GM12892 (cell line): ENCODE measurements at regions not wholly inside any gene's neighbourhood (a gene's known extent, or its start where the extent isn't known, plus 50 kb on each side); places are given as distances from the start of the nearest gene placed in this dataset.

Experiments
- POLR2A ChIP-seq: IDR thresholded peaks from 2 replicates; pipeline ENCODE4 v1.6.1; 2011; ENCODE audit warnings: low read depth, low read length, control low read depth
- POLR2AphosphoS5 ChIP-seq: IDR thresholded peaks from 2 replicates; pipeline ENCODE4 v1.6.1; 2011; ENCODE audit warnings: low read depth, low read length, control low read depth
- TAF1 ChIP-seq: IDR thresholded peaks from 2 replicates; pipeline ENCODE4 v1.6.1; 2011; ENCODE audit warnings: low read depth, mild to moderate bottlenecking, control low read depth, low read length, borderline replicate concordance

- no peak for TF ChIP-seq POLR2A
- TF ChIP-seq POLR2AphosphoS5, result no peak
- no peak for TF ChIP-seq TAF1
Measured at GRCh38 chr13:78753435-78753834, 94.5 kb upstream of the OBI1 start.
